HG03139 (cell line): ENCODE measurements at regions not wholly inside any gene's neighbourhood (a gene's known extent, or its start where the extent isn't known, plus 50 kb on each side); places are given as distances from the start of the nearest gene placed in this dataset.

Experiments
- ATAC-seq: cut with Tn5 transposase; IDR thresholded peaks from one replicate; pipeline ENCODE4 v1.9.1; 2021; ENCODE audit not compliant: unreplicated experiment

GRCh38 chr1:195584870-195585624 lies 1023.2 kb downstream of the KCNT2 start:
- no peak for ATAC-seq

- no peak for ATAC-seq
Observed at GRCh38 chr1:195580988-195581387, 1027.3 kb downstream of the KCNT2 start.

- no peak for ATAC-seq
Observed at GRCh38 chr1:195577748-195578147, 1030.5 kb downstream of the KCNT2 start.

- ATAC-seq, result no peak
Observed at GRCh38 chr1:195576641-195577040, 1031.6 kb downstream of the KCNT2 start.

GRCh38 chr1:195574511-195574910 lies 1033.7 kb downstream of the KCNT2 start:
- ATAC-seq, result no peak

GRCh38 chr1:195569934-195570333 lies 1038.3 kb downstream of the KCNT2 start:
- no peak for ATAC-seq

- ATAC-seq, result no peak
Observed at GRCh38 chr1:195568389-195568788, 1039.9 kb downstream of the KCNT2 start.

GRCh38 chr1:195562074-195562473 lies 1046.2 kb downstream of the KCNT2 start:
- no peak for ATAC-seq

- no peak for ATAC-seq
Observed at GRCh38 chr1:195550071-195550862, 1058.0 kb downstream of the KCNT2 start.

GRCh38 chr1:195530961-195531360 lies 1077.3 kb downstream of the KCNT2 start:
- no peak for ATAC-seq

- ATAC-seq, result no peak
Observed at GRCh38 chr1:195529881-195530280, 1078.4 kb downstream of the KCNT2 start.

- ATAC-seq, result no peak
Observed at GRCh38 chr1:195520757-195521156, 1087.5 kb downstream of the KCNT2 start.

- no peak for ATAC-seq
Observed at GRCh38 chr1:195516036-195516435, 1092.2 kb downstream of the KCNT2 start.

GRCh38 chr1:195511501-195511900 lies 1096.7 kb downstream of the KCNT2 start:
- no peak for ATAC-seq

- ATAC-seq, result no peak
Observed at GRCh38 chr1:195501118-195501517, 1107.1 kb downstream of the KCNT2 start.

GRCh38 chr1:195495720-195496635 lies 1112.3 kb downstream of the KCNT2 start:
- ATAC-seq, result no peak

- ATAC-seq, result no peak
Observed at GRCh38 chr1:195482137-195482536, 1126.1 kb downstream of the KCNT2 start.

GRCh38 chr1:195481293-195481692 lies 1126.9 kb downstream of the KCNT2 start:
- no peak for ATAC-seq

- no peak for ATAC-seq
Observed at GRCh38 chr1:195475568-195475967, 1132.7 kb downstream of the KCNT2 start.

GRCh38 chr1:195472291-195472690 lies 1135.9 kb downstream of the KCNT2 start:
- no peak for ATAC-seq

- ATAC-seq, result no peak
Observed at GRCh38 chr1:195466639-195467038, 1141.6 kb downstream of the KCNT2 start.
